ENCODE measurements at regions not wholly inside any gene's neighbourhood (a gene's known extent, or its start where the extent isn't known, plus 50 kb on each side); places are given as distances from the start of the nearest gene placed in this dataset.

DNA sequence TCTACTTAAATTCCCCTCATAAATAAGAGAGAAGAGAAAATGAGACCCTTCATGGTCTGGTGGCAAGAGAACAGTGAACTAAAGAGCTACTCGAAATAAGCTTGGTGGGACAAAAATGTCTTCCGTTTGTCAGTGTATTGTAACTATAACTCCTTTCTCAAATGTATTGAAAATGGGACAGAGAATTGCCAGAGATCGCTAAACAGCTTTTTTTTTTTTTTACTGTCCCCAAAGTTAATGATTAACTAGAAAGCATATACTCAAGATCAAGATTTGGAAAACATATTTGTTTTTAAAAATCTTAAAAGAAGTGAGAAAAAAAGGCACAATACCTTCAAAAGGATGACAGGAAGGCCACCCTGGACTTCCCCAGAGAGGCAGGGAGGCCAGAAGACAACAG, 206.4 kb upstream of the CTNND2 start:
- TF ChIP-seq, protein P1, sequence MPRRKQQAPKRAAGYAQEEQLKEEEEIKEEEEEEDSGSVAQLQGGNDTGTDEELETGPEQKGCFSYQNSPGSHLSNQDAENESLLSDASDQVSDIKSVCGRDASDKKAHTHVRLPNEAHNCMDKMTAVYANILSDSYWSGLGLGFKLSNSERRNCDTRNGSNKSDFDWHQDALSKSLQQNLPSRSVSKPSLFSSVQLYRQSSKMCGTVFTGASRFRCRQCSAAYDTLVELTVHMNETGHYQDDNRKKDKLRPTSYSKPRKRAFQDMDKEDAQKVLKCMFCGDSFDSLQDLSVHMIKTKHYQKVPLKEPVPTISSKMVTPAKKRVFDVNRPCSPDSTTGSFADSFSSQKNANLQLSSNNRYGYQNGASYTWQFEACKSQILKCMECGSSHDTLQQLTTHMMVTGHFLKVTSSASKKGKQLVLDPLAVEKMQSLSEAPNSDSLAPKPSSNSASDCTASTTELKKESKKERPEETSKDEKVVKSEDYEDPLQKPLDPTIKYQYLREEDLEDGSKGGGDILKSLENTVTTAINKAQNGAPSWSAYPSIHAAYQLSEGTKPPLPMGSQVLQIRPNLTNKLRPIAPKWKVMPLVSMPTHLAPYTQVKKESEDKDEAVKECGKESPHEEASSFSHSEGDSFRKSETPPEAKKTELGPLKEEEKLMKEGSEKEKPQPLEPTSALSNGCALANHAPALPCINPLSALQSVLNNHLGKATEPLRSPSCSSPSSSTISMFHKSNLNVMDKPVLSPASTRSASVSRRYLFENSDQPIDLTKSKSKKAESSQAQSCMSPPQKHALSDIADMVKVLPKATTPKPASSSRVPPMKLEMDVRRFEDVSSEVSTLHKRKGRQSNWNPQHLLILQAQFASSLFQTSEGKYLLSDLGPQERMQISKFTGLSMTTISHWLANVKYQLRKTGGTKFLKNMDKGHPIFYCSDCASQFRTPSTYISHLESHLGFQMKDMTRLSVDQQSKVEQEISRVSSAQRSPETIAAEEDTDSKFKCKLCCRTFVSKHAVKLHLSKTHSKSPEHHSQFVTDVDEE (CRISPR knock-in tag; IDR thresholded peaks at IDR 0.05): no peak
- TF ChIP-seq, protein P2, sequence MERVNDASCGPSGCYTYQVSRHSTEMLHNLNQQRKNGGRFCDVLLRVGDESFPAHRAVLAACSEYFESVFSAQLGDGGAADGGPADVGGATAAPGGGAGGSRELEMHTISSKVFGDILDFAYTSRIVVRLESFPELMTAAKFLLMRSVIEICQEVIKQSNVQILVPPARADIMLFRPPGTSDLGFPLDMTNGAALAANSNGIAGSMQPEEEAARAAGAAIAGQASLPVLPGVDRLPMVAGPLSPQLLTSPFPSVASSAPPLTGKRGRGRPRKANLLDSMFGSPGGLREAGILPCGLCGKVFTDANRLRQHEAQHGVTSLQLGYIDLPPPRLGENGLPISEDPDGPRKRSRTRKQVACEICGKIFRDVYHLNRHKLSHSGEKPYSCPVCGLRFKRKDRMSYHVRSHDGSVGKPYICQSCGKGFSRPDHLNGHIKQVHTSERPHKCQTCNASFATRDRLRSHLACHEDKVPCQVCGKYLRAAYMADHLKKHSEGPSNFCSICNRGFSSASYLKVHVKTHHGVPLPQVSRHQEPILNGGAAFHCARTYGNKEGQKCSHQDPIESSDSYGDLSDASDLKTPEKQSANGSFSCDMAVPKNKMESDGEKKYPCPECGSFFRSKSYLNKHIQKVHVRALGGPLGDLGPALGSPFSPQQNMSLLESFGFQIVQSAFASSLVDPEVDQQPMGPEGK (CRISPR knock-in tag; IDR thresholded peaks at IDR 0.05; ENCODE audit: borderline replicate concordance): no peak
- TF ChIP-seq ZNF70 (CRISPR knock-in tag; IDR thresholded peaks at IDR 0.05) (no peak), PPARA (CRISPR knock-in tag; IDR thresholded peaks at IDR 0.05; ENCODE audit: borderline replicate concordance) (no peak), ZFP3 (CRISPR knock-in tag; IDR thresholded peaks at IDR 0.05) (no peak), GLIS3 (CRISPR knock-in tag; IDR thresholded peaks at IDR 0.05) (no peak), ZNF8 (CRISPR knock-in tag; IDR thresholded peaks at IDR 0.05) (no peak), BACH2 (CRISPR knock-in tag; IDR thresholded peaks at IDR 0.05; ENCODE audit: borderline replicate concordance) (no peak), ZNF565 (CRISPR knock-in tag; conservative IDR thresholded peaks at IDR 0.05; ENCODE audit: low read depth) (no peak), ZC3H10 (CRISPR knock-in tag; IDR thresholded peaks at IDR 0.05) (no peak), RARB (CRISPR knock-in tag; IDR thresholded peaks at IDR 0.05) (no peak)
- no peak for ATAC-seq

DNA sequence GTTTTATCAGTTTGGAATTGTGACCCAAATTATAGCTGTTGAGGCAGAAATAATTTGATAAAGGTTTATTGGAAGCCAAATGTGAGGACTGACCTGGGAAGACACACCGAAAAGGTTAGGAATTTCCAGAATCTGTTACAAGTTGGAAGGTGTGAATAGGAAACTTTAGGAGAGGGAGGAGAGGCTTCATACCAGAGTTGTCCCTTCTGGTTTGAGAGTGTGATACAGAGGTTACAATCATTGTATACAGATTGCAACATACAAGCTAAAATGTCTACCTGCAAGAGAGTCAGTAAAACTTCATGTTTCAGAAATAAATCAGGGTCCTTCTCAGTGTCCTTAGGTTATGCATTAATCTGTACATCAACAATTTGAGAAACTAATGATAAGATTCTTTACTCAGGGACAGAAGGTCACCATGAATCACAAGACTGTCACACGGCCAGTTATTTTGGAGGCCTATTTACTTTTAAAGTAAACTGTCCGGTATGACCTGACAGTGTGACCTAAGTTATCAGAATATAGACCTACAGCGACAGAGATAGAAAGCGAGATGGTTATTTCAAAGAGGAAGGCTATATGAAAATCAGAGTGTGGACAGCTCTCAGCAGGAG, 204.9 kb upstream of the CTNND2 start:
- no peak for ATAC-seq
- TF ChIP-seq OSR1 (CRISPR knock-in tag; IDR thresholded peaks at IDR 0.05): no peak
- TF ChIP-seq, protein P3, sequence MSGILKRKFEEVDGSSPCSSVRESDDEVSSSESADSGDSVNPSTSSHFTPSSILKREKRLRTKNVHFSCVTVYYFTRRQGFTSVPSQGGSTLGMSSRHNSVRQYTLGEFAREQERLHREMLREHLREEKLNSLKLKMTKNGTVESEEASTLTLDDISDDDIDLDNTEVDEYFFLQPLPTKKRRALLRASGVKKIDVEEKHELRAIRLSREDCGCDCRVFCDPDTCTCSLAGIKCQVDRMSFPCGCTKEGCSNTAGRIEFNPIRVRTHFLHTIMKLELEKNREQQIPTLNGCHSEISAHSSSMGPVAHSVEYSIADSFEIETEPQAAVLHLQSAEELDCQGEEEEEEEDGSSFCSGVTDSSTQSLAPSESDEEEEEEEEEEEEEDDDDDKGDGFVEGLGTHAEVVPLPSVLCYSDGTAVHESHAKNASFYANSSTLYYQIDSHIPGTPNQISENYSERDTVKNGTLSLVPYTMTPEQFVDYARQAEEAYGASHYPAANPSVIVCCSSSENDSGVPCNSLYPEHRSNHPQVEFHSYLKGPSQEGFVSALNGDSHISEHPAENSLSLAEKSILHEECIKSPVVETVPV (CRISPR knock-in tag; IDR thresholded peaks at IDR 0.05): no peak
- TF ChIP-seq, protein P1 (CRISPR knock-in tag; IDR thresholded peaks at IDR 0.05): no peak
- no peak for TF ChIP-seq ZNF8 (CRISPR knock-in tag; IDR thresholded peaks at IDR 0.05)
- no peak for TF ChIP-seq ZFP30 (CRISPR knock-in tag; IDR thresholded peaks at IDR 0.05)
- TF ChIP-seq ISL1 (CRISPR knock-in tag; IDR thresholded peaks at IDR 0.05): no peak
- no peak for TF ChIP-seq PPARA (CRISPR knock-in tag; IDR thresholded peaks at IDR 0.05; ENCODE audit: borderline replicate concordance)
- no peak for TF ChIP-seq CSDC2 (CRISPR knock-in tag; IDR thresholded peaks at IDR 0.05)

DNA sequence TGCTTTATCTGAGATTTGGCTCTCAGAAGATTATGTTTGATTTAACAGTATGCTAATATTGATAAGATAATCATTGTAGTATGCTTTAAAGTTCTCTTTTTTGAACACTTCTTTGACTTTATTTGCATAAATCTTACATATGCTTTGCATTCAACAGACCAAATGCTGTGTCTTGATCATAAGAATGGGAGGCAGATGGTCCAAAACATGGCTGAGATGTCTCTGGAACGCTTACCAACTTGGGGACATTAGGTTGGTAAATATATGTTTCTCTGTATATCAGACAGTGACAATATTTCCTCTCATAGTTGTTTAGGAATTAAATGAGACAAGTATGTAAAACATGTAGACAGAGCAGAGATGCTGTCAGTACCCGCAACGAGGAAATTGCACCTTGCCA, 197.9 kb upstream of the CTNND2 start:
- no peak for TF ChIP-seq BACH2 (CRISPR knock-in tag; IDR thresholded peaks at IDR 0.05; ENCODE audit: borderline replicate concordance)
- TF ChIP-seq ZFP3 (CRISPR knock-in tag; IDR thresholded peaks at IDR 0.05): no peak
- TF ChIP-seq OSR1 (CRISPR knock-in tag; IDR thresholded peaks at IDR 0.05): no peak
- TF ChIP-seq ARNTL (CRISPR knock-in tag; IDR thresholded peaks at IDR 0.05; ENCODE audit: borderline replicate concordance, low read depth): no peak
- TF ChIP-seq PPARA (CRISPR knock-in tag; IDR thresholded peaks at IDR 0.05; ENCODE audit: borderline replicate concordance): no peak
- no peak for TF ChIP-seq ISL1 (CRISPR knock-in tag; IDR thresholded peaks at IDR 0.05)
- no peak for TF ChIP-seq ESRRG (CRISPR knock-in tag; IDR thresholded peaks at IDR 0.05)
- TF ChIP-seq, protein P4, sequence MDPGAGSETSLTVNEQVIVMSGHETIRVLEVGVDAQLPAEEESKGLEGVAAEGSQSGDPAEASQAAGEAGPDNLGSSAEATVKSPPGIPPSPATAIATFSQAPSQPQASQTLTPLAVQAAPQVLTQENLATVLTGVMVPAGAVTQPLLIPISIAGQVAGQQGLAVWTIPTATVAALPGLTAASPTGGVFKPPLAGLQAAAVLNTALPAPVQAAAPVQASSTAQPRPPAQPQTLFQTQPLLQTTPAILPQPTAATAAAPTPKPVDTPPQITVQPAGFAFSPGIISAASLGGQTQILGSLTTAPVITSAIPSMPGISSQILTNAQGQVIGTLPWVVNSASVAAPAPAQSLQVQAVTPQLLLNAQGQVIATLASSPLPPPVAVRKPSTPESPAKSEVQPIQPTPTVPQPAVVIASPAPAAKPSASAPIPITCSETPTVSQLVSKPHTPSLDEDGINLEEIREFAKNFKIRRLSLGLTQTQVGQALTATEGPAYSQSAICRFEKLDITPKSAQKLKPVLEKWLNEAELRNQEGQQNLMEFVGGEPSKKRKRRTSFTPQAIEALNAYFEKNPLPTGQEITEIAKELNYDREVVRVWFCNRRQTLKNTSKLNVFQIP (CRISPR knock-in tag; IDR thresholded peaks at IDR 0.05; ENCODE audit: borderline replicate concordance, low read depth): no peak
- no peak for TF ChIP-seq ZC3H10 (CRISPR knock-in tag; IDR thresholded peaks at IDR 0.05)
- TF ChIP-seq, protein P3 (CRISPR knock-in tag; IDR thresholded peaks at IDR 0.05): no peak
- TF ChIP-seq, protein P1 (CRISPR knock-in tag; IDR thresholded peaks at IDR 0.05): no peak
- no peak for TF ChIP-seq GLIS3 (CRISPR knock-in tag; IDR thresholded peaks at IDR 0.05)
- no peak for TF ChIP-seq TCF4 (CRISPR knock-in tag; IDR thresholded peaks at IDR 0.05; ENCODE audit: borderline replicate concordance)

More for the DNA sequence above, 197.9 kb upstream of the CTNND2 start:
- no peak for ATAC-seq

Measured in SK-N-SH treated with all-trans-retinoic acid at 6 μM for 48 hours (cell line).